Peyer's patch (tissue), 4 donors: ENCODE measurements at regions not wholly inside any gene's neighbourhood (a gene's known extent, or its start where the extent isn't known, plus 50 kb on each side); places are given as distances from the start of the nearest gene placed in this dataset.

ENCODE experiments used
- CTCF ChIP-seq, 6 experiments: fragments of 450-650 bp in 4 of 6; fragments of 200-600 bp in 2 of 6; sonication (generic) in 1 of 6; IDR thresholded peaks; one replicate each; pipeline ENCODE4 v1.5.1; 2017 to 2019; ENCODE audit warnings: antibody characterized with exemption in 6 of 6, mild to moderate bottlenecking in 3 of 6, moderate library complexity in 1 of 6
- POLR2A ChIP-seq, 2 donors: fragments of 450-650 bp; IDR thresholded peaks; one replicate each; pipeline ENCODE4 v1.5.1; 2017; ENCODE audit warnings: antibody characterized with exemption in 2 of 2, mild to moderate bottlenecking in 2 of 2, moderate library complexity in 2 of 2

DNA sequence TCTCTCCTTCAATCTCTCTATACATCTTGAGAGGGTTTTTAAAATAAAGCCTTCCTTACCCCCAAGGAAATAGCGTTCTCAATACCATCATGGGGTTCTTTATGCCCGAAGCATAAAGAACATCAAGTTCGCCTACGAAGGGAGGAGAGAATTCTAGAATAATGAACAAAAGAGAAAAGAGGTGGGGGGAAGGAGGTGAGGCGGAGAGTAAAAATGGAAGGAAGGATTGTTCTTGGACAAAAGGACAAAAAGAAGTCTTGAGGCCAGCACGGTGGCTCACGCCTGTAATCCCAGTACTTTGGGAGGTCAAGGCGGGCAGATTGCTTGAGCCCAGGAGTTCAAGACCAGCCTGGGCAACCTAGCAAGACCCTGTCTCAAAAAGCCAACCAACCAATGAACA lies 319.8 kb upstream of the NCKAP5 start:
- no peak for TF ChIP-seq CTCF (IDR thresholded peaks at IDR 0.05)
- no peak for TF ChIP-seq POLR2A (IDR thresholded peaks at IDR 0.05)
